RWPE1 (cell line): ENCODE measurements at regions not wholly inside any gene's neighbourhood (a gene's known extent, or its start where the extent isn't known, plus 50 kb on each side); places are given as distances from the start of the nearest gene placed in this dataset.

Experiments used
- CTCF ChIA-PET: fragments of 350-600 bp; sonication (Branson Sonifier 250); formaldehyde crosslinking; extraction: SDS; loops from one replicate; lab custom pipeline; 2021; lab: Yijun Ruan, JAX
- POLR2A ChIA-PET: fragments of 400-600 bp; formaldehyde crosslinking; extraction: SDS; loops from one replicate; lab custom pipeline; 2020; ENCODE audit warnings: antibody characterized with exemption; ENCODE audit not compliant: low non-redundant PET; lab: Yijun Ruan, JAX
- DNase-seq: peaks from one replicate; pipeline ENCODE4 v3.0.0; 2012; ENCODE audit warnings: low spot score
- H3K27ac ChIP-seq: fragments of 450-650 bp; 2 replicates; pipeline ENCODE4 v1.5.1; 2017
- TF ChIP-seq, protein P1 (sequence below): fragments of 450-650 bp; conservative IDR thresholded peaks from 2 replicates; pipeline ENCODE4 v1.5.1; 2017; ENCODE audit warnings: low read depth, mild to moderate bottlenecking

DNA sequence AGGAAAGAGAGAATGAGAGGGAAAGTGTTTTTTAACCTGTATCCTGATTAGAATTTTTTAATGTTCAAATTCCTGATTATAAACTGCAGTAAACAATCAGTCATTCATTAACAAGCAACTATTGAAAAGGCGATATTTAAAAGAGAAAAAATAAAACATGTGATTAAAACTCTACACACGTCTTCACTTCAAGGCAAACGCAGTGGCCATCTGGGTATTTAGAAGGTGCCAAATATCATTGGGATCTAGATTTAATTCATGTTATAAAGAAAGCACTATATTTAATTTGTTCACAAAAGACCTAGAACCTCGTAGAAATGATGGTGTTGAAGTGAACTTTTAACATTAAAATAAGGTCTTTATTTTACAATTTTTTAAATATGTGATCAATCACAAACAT lies 189.4 kb upstream of the KLF14 start:
- ChIA-PET POLR2A (no interaction called here), CTCF (no interaction called here)

DNA sequence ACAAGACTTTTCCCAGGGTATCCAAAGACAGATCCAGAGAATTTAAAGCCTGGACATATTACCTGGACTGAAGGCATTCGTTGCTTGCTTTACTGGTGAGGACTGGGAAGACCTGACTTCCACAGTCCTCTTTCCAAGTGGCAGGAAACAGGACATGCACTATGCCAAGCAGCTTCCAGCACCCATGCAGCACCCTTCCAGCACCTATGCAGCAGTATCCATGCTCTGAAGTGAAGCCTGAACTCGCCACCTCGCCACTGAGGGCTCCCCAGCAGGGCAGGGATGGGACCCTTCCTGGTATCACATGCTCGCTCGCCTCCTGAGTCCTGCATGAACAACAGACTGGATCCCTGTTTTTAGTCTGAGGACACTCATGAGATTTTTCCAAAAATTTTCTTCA lies 189.9 kb upstream of the KLF14 start:
- no peak for DNase-seq
- TF ChIP-seq, protein P1, sequence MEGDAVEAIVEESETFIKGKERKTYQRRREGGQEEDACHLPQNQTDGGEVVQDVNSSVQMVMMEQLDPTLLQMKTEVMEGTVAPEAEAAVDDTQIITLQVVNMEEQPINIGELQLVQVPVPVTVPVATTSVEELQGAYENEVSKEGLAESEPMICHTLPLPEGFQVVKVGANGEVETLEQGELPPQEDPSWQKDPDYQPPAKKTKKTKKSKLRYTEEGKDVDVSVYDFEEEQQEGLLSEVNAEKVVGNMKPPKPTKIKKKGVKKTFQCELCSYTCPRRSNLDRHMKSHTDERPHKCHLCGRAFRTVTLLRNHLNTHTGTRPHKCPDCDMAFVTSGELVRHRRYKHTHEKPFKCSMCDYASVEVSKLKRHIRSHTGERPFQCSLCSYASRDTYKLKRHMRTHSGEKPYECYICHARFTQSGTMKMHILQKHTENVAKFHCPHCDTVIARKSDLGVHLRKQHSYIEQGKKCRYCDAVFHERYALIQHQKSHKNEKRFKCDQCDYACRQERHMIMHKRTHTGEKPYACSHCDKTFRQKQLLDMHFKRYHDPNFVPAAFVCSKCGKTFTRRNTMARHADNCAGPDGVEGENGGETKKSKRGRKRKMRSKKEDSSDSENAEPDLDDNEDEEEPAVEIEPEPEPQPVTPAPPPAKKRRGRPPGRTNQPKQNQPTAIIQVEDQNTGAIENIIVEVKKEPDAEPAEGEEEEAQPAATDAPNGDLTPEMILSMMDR, result no peak
- CTCF ChIA-PET, result interaction anchor here (0.7 kb wide), 1 partner anchor 914 kb away, joined by 3 read pairs; no protein-coding TSS in a partner anchor
- H3K27ac ChIP-seq, result no peak overlapping the region
- POLR2A ChIA-PET, result no interaction called here

More for the DNA sequence above, 189.4 kb upstream of the KLF14 start:
- TF ChIP-seq, protein P1, result no peak
- DNase-seq, result no peak
- H3K27ac ChIP-seq, result no peak overlapping the region

DNA sequence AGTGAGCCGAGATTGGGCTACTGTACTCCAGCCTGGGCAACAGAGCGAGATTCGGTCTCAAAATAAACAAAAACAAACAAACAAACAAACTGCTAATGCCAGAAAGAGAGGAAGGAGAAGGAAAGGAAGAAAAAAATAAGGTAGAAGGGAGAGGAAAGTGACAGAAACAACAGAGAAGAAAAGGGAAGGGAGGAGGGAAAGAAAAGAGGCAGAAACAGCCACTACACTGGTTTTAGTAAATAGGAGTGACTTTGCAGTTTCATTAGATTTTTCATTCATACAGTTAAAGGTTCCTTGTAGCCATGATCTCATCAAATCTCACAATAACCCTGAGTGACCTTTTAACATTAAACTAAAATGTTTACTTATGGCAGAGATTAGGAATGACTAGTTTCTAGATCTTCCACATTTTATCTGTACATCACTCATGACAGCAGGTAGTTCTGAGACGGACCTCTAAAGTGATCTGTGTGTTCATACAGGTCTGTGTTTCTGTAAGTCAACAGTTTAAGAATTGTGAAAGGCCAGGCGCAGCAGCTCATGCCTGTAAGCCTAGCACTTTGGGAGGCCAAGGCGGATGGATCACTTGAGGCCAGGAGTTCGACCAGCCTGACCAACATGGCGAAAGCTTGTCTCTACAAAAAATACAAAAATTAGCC lies 191.3 kb upstream of the KLF14 start:
- ChIA-PET CTCF (no interaction called here), POLR2A (no interaction called here)
- no peak for DNase-seq
- TF ChIP-seq, protein P1, result no peak
- H3K27ac ChIP-seq, result peak overlapping the region; percentile 11; the same call in 1 of the 2 replicates

DNA sequence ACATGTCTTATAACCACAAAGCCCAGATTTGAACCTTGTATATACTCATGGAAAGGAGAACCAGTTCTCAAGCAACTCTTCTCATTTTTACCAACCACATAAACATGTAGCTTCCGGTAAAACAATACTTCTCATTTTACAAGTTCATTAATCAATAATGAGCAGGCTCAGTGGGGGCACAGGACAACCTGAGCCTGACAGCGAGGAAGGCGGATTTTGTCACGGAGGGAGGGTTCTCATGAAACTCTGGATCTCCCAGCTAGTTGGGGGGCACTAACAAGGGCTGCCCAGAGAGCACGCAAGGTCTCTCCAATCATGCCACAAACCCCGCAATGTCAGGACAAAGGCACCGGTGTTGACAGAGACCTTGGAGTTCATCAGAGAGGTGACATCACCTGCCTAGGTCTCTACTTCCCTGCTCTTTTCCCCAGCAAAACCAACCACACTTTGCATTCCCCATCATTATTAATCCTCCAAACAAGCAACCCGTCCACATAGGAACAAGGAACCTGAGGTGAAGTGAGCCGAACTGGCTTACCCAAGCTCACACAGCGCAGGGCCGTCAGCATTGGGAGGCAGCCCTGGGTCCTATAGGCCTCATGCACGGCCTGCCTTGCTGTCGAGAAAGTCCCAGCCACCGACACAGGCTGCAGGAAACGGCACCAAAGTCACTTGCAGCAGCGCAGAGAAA lies 192.1 kb upstream of the KLF14 start:
- CTCF ChIA-PET, result no interaction called here
- H3K27ac ChIP-seq, result peak overlapping the region; percentile 16; the same call in 1 of the 2 replicates
- TF ChIP-seq, protein P1, result no peak
- DNase-seq, result no peak
- POLR2A ChIA-PET, result no interaction called here

DNA sequence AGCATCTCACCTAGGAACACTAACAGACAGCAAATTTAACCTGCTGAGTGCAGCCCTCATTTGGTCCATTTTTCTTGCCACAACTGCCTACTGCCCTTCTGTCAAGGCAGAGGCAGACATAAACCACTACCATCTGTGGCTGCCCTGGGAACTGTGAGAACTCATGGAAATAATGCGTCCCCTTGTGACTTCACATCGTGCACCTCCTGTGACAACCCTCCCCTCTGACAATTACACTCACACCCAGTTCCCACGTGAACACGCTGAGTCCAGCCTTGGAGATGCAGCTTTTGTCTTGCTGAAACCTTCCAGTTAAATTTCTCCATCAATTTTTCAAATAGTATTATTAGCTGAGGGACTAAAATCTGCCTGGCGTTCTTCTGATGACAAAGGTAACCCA lies 193.1 kb upstream of the KLF14 start:
- TF ChIP-seq, protein P1, result no peak
- no peak for DNase-seq
- no peak overlapping the region; the same call in 1 of the 2 replicates for H3K27ac ChIP-seq
- POLR2A ChIA-PET, result no interaction called here
- CTCF ChIA-PET, result no interaction called here

DNA sequence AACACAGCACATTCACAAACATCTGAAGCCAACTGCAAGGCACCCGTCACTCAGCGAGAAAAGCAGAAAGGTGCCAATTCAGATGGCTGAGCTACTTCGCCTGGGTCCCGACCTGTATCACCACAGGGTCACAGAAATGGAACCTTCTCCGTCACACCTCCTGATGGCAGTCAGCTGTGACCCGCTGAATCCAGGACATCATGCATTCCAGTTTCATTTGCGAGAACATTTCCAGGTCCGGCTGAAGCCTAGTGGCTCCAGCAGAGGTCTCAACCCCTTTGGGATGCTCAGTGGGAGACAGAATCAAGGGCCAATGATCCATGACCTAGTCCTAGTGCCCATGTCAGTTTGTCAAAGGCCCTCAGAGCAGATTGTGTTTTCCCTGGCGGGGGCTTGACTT lies 193.6 kb upstream of the KLF14 start:
- DNase-seq, result no peak
- ChIA-PET CTCF (no interaction called here), POLR2A (no interaction called here)
- H3K27ac ChIP-seq, result no peak overlapping the region
- TF ChIP-seq, protein P1, result no peak
